ENCODE measurements at regions not wholly inside any gene's neighbourhood (a gene's known extent, or its start where the extent isn't known, plus 50 kb on each side); places are given as distances from the start of the nearest gene placed in this dataset.

- TF ChIP-seq CTCF (conservative IDR thresholded peaks at IDR 0.05) (no peak), ZFX (IDR thresholded peaks at IDR 0.05) (no peak)
Measured at GRCh38 chr13:62040806-62041205, 625.2 kb upstream of the PCDH20 start.

All from C4-2B (cell line).